ENCODE measurements at regions not wholly inside any gene's neighbourhood (a gene's known extent, or its start where the extent isn't known, plus 50 kb on each side); places are given as distances from the start of the nearest gene placed in this dataset.

- no peaks in the 10 kb centered on the region for H3K9me3 ChIP-seq (ENCODE audit: control insufficient read depth, low read length)
- H3K27ac ChIP-seq (ENCODE audit: low read length), result no peak overlapping the region
- ATAC-seq (no peak), DNase-seq (no peak)
- WGBS, result 68% methylated on average over 3 of the region's 3 CpGs
- no peak overlapping the region for H3K4me3 ChIP-seq (ENCODE audit: low read length)
- intact Hi-C loops (cut with DNase I), result no loop called here
- no peaks in the 10 kb centered on the region for H3K27me3 ChIP-seq (ENCODE audit: control insufficient read depth, insufficient read depth)
- no peaks in the 10 kb centered on the region for H3K4me1 ChIP-seq (ENCODE audit: control insufficient read depth, insufficient read depth, low read length)
Measured at GRCh38 chrX:124836786-124837185, 482.9 kb upstream of the TEX13C start.

GRCh38 chrX:124842205-124842604 is 477.5 kb upstream of the TEX13C start:
- ATAC-seq, result no peak
- WGBS, result 69% methylated on average over 2 of the region's 2 CpGs
- H3K4me3 ChIP-seq (ENCODE audit: low read length), result no peak overlapping the region
- H3K9me3 ChIP-seq (ENCODE audit: control insufficient read depth, low read length), result no peaks in the 10 kb centered on the region
- no peak for DNase-seq
- no peaks in the 10 kb centered on the region for H3K4me1 ChIP-seq (ENCODE audit: control insufficient read depth, insufficient read depth, low read length)
- H3K27ac ChIP-seq (ENCODE audit: low read length), result no peak overlapping the region
- H3K27me3 ChIP-seq (ENCODE audit: control insufficient read depth, insufficient read depth), result no peaks in the 10 kb centered on the region
- intact Hi-C loops (cut with DNase I), result no loop called here

GRCh38 chrX:124860736-124861135 is 458.9 kb upstream of the TEX13C start:
- 29% methylated on average over 5 of the region's 5 CpGs for WGBS
- H3K27ac ChIP-seq (ENCODE audit: low read length), result no peak overlapping the region
- no peaks in the 10 kb centered on the region for H3K9me3 ChIP-seq (ENCODE audit: control insufficient read depth, low read length)
- H3K27me3 ChIP-seq (ENCODE audit: control insufficient read depth, insufficient read depth), result no peaks in the 10 kb centered on the region
- H3K4me1 ChIP-seq (ENCODE audit: control insufficient read depth, insufficient read depth, low read length), result no peaks in the 10 kb centered on the region
- intact Hi-C loops (cut with DNase I), result no loop called here
- ATAC-seq (no peak), DNase-seq (no peak)
- no peak overlapping the region for H3K4me3 ChIP-seq (ENCODE audit: low read length)

- H3K4me1 ChIP-seq (ENCODE audit: control insufficient read depth, insufficient read depth, low read length), result no peaks in the 10 kb centered on the region
- intact Hi-C loops (cut with DNase I), result no loop called here
- ATAC-seq, result no peak
- no peak overlapping the region for H3K27ac ChIP-seq (ENCODE audit: low read length)
- no peak for DNase-seq
- H3K27me3 ChIP-seq (ENCODE audit: control insufficient read depth, insufficient read depth), result no peaks in the 10 kb centered on the region
- H3K9me3 ChIP-seq (ENCODE audit: control insufficient read depth, low read length), result no peaks in the 10 kb centered on the region
- 77% methylated on average over 4 of the region's 4 CpGs for WGBS
- H3K4me3 ChIP-seq (ENCODE audit: low read length), result no peak overlapping the region
Measured at GRCh38 chrX:124862301-124862700, 457.4 kb upstream of the TEX13C start.

- WGBS, result 65% methylated on average over 5 of the region's 5 CpGs
- no peak for ATAC-seq
- intact Hi-C loops (cut with DNase I), result no loop called here
Measured at GRCh38 chrX:124863303-124863702, 456.4 kb upstream of the TEX13C start.

GRCh38 chrX:124887572-124887971 is 432.1 kb upstream of the TEX13C start:
- no peak for ATAC-seq
- H3K4me3 ChIP-seq (ENCODE audit: low read length), result no peak overlapping the region
- intact Hi-C loops (cut with DNase I), result no loop called here
- H3K9me3 ChIP-seq (ENCODE audit: control insufficient read depth, low read length), result no peaks in the 10 kb centered on the region
- no peaks in the 10 kb centered on the region for H3K4me1 ChIP-seq (ENCODE audit: control insufficient read depth, insufficient read depth, low read length)
- 47% methylated on average over 1 of the region's 1 CpG for WGBS
- H3K27me3 ChIP-seq (ENCODE audit: control insufficient read depth, insufficient read depth), result no peaks in the 10 kb centered on the region
- H3K27ac ChIP-seq (ENCODE audit: low read length), result no peak overlapping the region
- no peak for DNase-seq

More at GRCh38 chrX:124863303-124863702, 456.4 kb upstream of the TEX13C start:
- no peaks in the 10 kb centered on the region for H3K9me3 ChIP-seq (ENCODE audit: control insufficient read depth, low read length)
- no peak overlapping the region for H3K27ac ChIP-seq (ENCODE audit: low read length)
- H3K4me3 ChIP-seq (ENCODE audit: low read length), result no peak overlapping the region
- no peaks in the 10 kb centered on the region for H3K4me1 ChIP-seq (ENCODE audit: control insufficient read depth, insufficient read depth, low read length)
- no peaks in the 10 kb centered on the region for H3K27me3 ChIP-seq (ENCODE audit: control insufficient read depth, insufficient read depth)
- no peak for DNase-seq

GRCh38 chrX:124895947-124896346 is 423.7 kb upstream of the TEX13C start:
- Histone ChIP-seq H3K27me3 (ENCODE audit: control insufficient read depth, insufficient read depth) (no peaks in the 10 kb centered on the region), H3K9me3 (ENCODE audit: control insufficient read depth, low read length) (no peaks in the 10 kb centered on the region), H3K4me3 (ENCODE audit: low read length) (no peak overlapping the region), H3K4me1 (ENCODE audit: control insufficient read depth, insufficient read depth, low read length) (no peaks in the 10 kb centered on the region), H3K27ac (ENCODE audit: low read length) (no peak overlapping the region)
- no peak for ATAC-seq
- 61% methylated on average over 4 of the region's 4 CpGs for WGBS
- no peak for DNase-seq
- intact Hi-C loops (cut with DNase I), result no loop called here

- H3K27me3 ChIP-seq (ENCODE audit: control insufficient read depth, insufficient read depth), result no peaks in the 10 kb centered on the region
- no peaks in the 10 kb centered on the region for H3K4me1 ChIP-seq (ENCODE audit: control insufficient read depth, insufficient read depth, low read length)
- DNase-seq (no peak), ATAC-seq (no peak)
- intact Hi-C loops (cut with DNase I), result no loop called here
- H3K9me3 ChIP-seq (ENCODE audit: control insufficient read depth, low read length), result no peaks in the 10 kb centered on the region
- no peak overlapping the region for H3K4me3 ChIP-seq (ENCODE audit: low read length)
- no peak overlapping the region for H3K27ac ChIP-seq (ENCODE audit: low read length)
- WGBS, result 42% methylated on average over 2 of the region's 2 CpGs
Measured at GRCh38 chrX:124902953-124903352, 416.7 kb upstream of the TEX13C start.

GRCh38 chrX:124910611-124911010 is 409.1 kb upstream of the TEX13C start:
- 52% methylated on average over 4 of the region's 4 CpGs for WGBS
- Histone ChIP-seq H3K4me1 (ENCODE audit: control insufficient read depth, insufficient read depth, low read length) (no peaks in the 10 kb centered on the region), H3K27me3 (ENCODE audit: control insufficient read depth, insufficient read depth) (no peaks in the 10 kb centered on the region), H3K27ac (ENCODE audit: low read length) (no peak overlapping the region), H3K4me3 (ENCODE audit: low read length) (no peak overlapping the region), H3K9me3 (ENCODE audit: control insufficient read depth, low read length) (no peaks in the 10 kb centered on the region)
- ATAC-seq (no peak), DNase-seq (no peak)
- intact Hi-C loops (cut with DNase I), result no loop called here

GRCh38 chrX:124917011-124917410 is 402.7 kb upstream of the TEX13C start:
- no peaks in the 10 kb centered on the region for H3K4me1 ChIP-seq (ENCODE audit: control insufficient read depth, insufficient read depth, low read length)
- H3K27me3 ChIP-seq (ENCODE audit: control insufficient read depth, insufficient read depth), result no peaks in the 10 kb centered on the region
- no peak for DNase-seq
- no peak overlapping the region for H3K27ac ChIP-seq (ENCODE audit: low read length)
- intact Hi-C loops (cut with DNase I), result no loop called here
- no peak overlapping the region for H3K4me3 ChIP-seq (ENCODE audit: low read length)
- ATAC-seq, result no peak
- H3K9me3 ChIP-seq (ENCODE audit: control insufficient read depth, low read length), result no peaks in the 10 kb centered on the region
- WGBS, result 88% methylated on average over 2 of the region's 2 CpGs

GRCh38 chrX:124925681-124926080 is 394.0 kb upstream of the TEX13C start:
- no peaks in the 10 kb centered on the region for H3K27me3 ChIP-seq (ENCODE audit: control insufficient read depth, insufficient read depth)
- H3K9me3 ChIP-seq (ENCODE audit: control insufficient read depth, low read length), result no peaks in the 10 kb centered on the region
- intact Hi-C loops (cut with DNase I), result no loop called here
- 86% methylated on average over 1 of the region's 1 CpG for WGBS
- H3K4me3 ChIP-seq (ENCODE audit: low read length), result no peak overlapping the region
- no peaks in the 10 kb centered on the region for H3K4me1 ChIP-seq (ENCODE audit: control insufficient read depth, insufficient read depth, low read length)
- H3K27ac ChIP-seq (ENCODE audit: low read length), result no peak overlapping the region
- no peak for DNase-seq
- no peak for ATAC-seq

- 56% methylated on average over 3 of the region's 3 CpGs for WGBS
Measured at GRCh38 chrX:124931241-124931640, 388.4 kb upstream of the TEX13C start.

More at GRCh38 chrX:124931241-124931640, 388.4 kb upstream of the TEX13C start:
- no peak for DNase-seq
- Histone ChIP-seq H3K4me3 (ENCODE audit: low read length) (no peak overlapping the region), H3K27me3 (ENCODE audit: control insufficient read depth, insufficient read depth) (no peaks in the 10 kb centered on the region), H3K4me1 (ENCODE audit: control insufficient read depth, insufficient read depth, low read length) (no peaks in the 10 kb centered on the region), H3K9me3 (ENCODE audit: control insufficient read depth, low read length) (no peaks in the 10 kb centered on the region), H3K27ac (ENCODE audit: low read length) (no peak overlapping the region)
- ATAC-seq, result no peak
- intact Hi-C loops (cut with DNase I), result no loop called here
